NCI-H748 (cell line): ENCODE measurements at regions not wholly inside any gene's neighbourhood (a gene's known extent, or its start where the extent isn't known, plus 50 kb on each side); places are given as distances from the start of the nearest gene placed in this dataset.

Experiments
- DNase-seq: peaks from one replicate; lab custom pipeline; 2025; ENCODE audit not compliant: unreplicated experiment; lab: John Stamatoyannopoulos, UW

DNA sequence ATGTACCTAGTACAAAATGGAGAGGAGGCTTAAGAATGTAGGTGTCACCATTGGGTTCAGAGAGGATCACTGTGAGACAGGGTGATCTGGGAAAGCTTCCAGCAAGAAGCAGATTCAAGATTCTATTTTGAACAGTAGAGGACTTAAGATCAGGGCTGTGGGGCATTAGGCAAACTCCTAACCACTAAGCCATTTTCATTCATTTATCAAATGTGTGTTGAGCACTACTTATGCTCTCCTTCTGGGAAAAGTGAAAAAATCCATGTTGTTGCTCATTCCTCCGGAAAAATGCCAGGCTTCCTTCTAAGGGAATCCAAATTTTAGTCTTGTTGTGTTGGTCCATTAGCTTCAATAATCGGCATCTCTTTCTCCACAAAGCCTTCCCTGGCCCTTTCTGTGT lies 163.4 kb downstream of the NUAK1 start:
- no peak for DNase-seq

- DNase-seq, result no peak
Observed at GRCh38 chr12:105977236-105977635, 161.5 kb downstream of the NUAK1 start.

DNA sequence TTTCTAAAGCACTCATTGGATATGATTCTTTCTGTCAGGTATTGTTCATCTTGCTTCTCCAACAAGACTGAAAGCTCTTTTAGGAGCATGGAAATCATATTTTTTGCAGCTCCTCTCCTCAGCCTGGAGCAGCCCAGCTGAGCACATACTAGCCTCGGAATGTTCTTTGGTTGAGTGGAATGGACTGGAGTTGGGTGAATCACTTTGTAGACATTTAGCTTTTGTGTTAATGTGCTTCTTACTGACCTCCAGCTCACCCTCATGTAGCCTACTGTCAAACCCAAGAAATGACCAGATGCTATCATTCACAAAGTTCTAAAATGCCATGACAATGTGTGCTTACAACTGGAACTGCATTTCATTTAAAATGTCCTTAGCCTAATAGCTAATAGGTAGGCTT lies 161.1 kb downstream of the NUAK1 start:
- no peak for DNase-seq

GRCh38 chr12:105978276-105978675 lies 160.5 kb downstream of the NUAK1 start:
- DNase-seq, result no peak

DNA sequence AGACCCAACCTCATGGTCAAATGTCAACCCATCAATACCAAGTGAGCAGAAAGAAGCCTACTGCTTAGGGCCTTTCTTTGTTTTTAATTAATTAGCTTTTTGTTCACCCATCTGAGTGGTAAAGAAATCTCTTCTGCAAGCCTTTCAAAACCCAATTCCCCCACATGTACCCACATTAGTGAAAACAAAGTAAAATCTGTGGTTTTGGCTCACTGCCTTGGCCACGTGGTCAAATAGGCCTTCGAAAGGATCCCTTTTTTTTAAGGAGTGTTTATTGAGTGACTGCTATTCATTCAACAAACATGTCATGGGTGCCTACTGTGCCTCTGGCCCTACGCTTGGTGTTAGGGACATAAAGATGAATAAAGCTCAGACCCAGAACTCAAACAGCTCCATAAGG lies 160.1 kb downstream of the NUAK1 start:
- no peak for DNase-seq

GRCh38 chr12:105980085-105980484 lies 158.7 kb downstream of the NUAK1 start:
- peak; percentile 69 for DNase-seq

DNA sequence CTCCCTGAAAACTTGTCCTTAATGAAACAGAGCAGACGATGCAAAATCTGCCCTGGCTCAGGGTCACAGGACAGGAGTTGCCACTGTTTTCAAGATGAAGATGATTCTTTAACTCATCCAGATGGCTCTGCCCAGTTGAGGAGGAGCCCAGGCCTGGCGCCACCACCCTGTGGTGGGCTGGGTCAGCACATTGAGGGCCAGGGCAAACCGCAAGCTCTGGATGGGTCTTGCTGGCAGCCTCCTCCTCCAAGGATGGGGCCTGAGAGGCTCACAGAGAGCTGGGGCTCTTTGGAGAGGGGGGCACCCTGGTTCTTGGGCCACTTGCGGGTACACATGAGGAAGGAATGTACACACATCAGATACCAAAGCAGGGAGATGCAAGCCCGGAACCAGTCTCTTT lies 158.2 kb downstream of the NUAK1 start:
- DNase-seq, result no peak

DNA sequence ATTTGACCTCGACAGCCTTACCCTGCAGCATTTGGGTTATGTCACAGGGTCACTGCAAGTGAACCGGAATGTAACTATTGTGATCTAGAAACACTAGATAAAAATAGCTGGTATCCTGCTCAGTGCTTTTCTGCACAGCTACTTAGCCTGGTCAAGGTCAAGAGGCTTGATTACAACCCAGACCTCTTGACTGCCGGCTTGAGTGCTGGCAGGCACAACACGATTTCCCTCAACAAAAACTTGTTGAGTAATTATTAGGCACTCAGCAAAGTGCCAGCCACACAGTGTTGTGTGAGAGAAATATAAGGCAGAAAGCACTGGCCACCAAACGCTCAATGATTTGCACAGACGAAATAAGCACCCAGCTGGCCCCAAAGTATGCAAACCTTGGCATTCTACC lies 156.7 kb downstream of the NUAK1 start:
- DNase-seq, result peak; percentile 84

DNA sequence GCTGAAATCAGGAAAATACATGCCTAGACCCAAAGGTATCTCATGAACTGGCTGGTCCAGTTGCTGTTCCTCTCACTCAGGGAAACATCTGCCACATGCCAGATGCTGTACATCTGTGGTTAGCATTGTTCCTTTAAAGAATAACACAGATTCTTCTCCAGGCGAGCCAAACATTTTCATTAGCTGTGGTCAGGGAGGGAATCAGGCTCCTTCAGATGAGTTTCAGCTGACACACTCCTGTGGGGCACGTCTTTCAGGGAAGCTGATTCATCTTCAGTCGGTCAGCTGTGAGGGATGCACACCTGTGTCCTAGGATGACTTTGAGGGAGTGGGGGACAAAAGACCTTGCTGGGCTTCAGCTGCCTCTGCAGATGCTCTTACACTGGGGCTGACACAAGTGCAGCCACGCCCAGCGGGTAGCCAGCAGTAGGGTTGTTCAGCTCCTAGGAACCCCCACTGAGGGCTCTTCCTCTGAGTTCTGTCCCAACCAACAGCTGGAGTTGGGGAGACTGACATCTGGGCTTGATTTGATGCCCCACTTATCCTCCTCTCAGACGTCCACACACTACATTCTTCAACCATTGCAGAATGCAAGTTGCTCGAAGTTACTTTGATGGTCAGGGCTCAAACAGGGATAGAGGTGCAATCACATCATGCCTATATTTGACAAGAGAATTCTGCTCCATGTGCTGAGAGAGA lies 155.0 kb downstream of the NUAK1 start:
- peak; percentile 7 for DNase-seq

- no peak for DNase-seq
Observed at GRCh38 chr12:105985383-105985782, 153.4 kb downstream of the NUAK1 start.

- no peak for DNase-seq
Observed at GRCh38 chr12:105986779-105987684, 151.7 kb downstream of the NUAK1 start.

DNA sequence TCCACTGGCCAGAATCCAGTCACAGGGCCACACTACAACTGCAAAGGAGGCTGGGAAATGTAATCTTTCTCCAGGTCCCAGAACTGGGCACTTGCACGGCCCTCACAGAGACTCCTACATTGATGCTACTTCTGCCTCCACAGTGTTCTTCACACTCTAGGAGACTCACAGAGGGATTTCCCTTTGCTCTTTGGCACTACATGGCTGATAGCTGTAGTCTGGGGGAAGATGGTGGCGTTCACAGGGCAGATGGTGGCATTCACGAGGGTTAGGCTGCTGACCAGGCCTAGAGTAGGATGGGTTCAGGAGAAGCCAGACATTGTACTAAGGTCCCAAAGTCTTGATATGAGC lies 151.1 kb downstream of the NUAK1 start:
- no peak for DNase-seq

GRCh38 chr12:105992849-105993740 lies 145.7 kb downstream of the NUAK1 start:
- DNase-seq, result peak; percentile 18

- DNase-seq, result no peak
Observed at GRCh38 chr12:105993766-105994555, 144.8 kb downstream of the NUAK1 start.

- no peak for DNase-seq
Observed at GRCh38 chr12:105995961-105996431, 142.8 kb downstream of the NUAK1 start.

GRCh38 chr12:105998561-105998960 lies 140.2 kb downstream of the NUAK1 start:
- DNase-seq, result no peak

DNA sequence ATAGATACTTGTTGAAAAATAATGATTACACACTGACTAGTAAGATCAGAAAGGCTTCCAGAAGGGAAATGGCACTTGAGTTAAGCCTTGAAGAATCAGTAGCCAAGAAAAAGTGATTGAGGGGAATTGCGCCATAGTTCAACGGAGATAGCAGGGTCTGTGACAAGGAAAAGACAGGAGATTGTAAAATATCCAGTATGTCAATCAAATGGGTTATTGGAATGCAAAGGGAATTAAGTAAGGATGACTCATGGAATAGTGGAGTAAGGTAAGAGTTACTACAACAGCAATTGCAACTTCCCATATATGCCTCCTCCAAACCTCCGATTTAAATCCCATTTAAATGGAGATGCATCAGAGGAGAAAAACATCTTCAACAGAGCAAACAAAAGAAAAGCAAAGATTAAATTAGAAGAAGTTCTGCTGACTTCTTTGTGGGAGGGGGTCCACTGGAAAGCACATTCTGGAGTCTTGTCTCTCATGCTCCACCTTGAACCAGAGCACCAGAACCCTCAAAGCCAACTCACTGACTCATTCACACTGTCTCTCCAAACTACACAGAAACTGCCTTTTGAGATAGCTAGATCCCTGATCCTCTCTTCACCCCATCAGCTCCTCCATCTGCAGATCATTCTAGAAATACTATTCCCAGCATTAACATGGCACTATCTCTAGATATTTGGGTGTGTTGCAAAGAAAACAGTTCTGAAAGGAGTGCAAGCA lies 138.2 kb downstream of the NUAK1 start:
- no peak for DNase-seq

GRCh38 chr12:106001105-106001836 lies 137.5 kb downstream of the NUAK1 start:
- DNase-seq, result no peak

- no peak for DNase-seq
Observed at GRCh38 chr12:106001837-106002218, 136.9 kb downstream of the NUAK1 start.
